K562 (cell line): ENCODE measurements at regions not wholly inside any gene's neighbourhood (a gene's known extent, or its start where the extent isn't known, plus 50 kb on each side); places are given as distances from the start of the nearest gene placed in this dataset.

Source experiments
- ATAC-seq: fragments of 200-7000 bp; cut with Tn5 transposase; 3 replicates; pipeline ENCODE4 v1.9.1; 2020; ENCODE audit warnings: moderate library complexity
- BruUV-seq: library from RNA; stranded (reverse); fragments of 400-500 nt; replicated peaks from 2 replicates; lab custom pipeline; 2021; lab: Mats Ljungman, UMichigan
- CTCF ChIA-PET: fragments of 300-600 bp; formaldehyde crosslinking; extraction: SDS; loops from one replicate; lab custom pipeline; 2021; ENCODE audit warnings: low intra/inter-chr PET ratio; lab: Yijun Ruan, JAX
- POLR2A ChIA-PET: fragments of 300-600, 350-650 bp; sonication (Branson Sonifier 250); formaldehyde crosslinking; extraction: SDS; loops from one replicate; lab custom pipeline; 2021; ENCODE audit warnings: antibody characterized with exemption, inconsistent platforms; lab: Yijun Ruan, JAX
- DNase-seq, 4 experiments: peaks; one replicate each; pipeline versions ENCODE4 v3.0.0 to v3.0.0-alpha.2; 2011 to 2018; ENCODE audit warnings: low spot score in 3 of 4, mixed read lengths in 3 of 4; ENCODE audit errors: extremely low read depth in 1 of 4
- FAIRE-seq: peaks from 2 replicates; lab custom pipeline; 2011; peaks lifted over from hg19 to GRCh38; lab: Jason Lieb, UNC
- H2AFZ ChIP-seq: 2 replicates; pipeline ENCODE4 v1.6.0; 2011; ENCODE audit warnings: low read depth, low read length, control low read depth, inconsistent platforms
- H3K27ac ChIP-seq: fragments of 200-600 bp; 3 replicates; pipeline ENCODE4 v1.8.0; 2011; ENCODE audit warnings: low read depth, mild to moderate bottlenecking, control low read depth, inconsistent platforms, low read length, moderate library complexity, mixed read lengths; ENCODE audit errors: extremely low read depth
- H3K27me3 ChIP-seq, 2 experiments: fragments of 300-600 bp in 1 of 2; 2 replicates in 1 of 2; 3 replicates in 1 of 2; pipeline versions ENCODE4 v1.6.0 to v1.8.0; 2011; ENCODE audit warnings: inconsistent platforms in 2 of 2, low read length in 2 of 2, mild to moderate bottlenecking in 1 of 2, mixed read lengths in 1 of 2, moderate library complexity in 1 of 2; ENCODE audit not compliant: control insufficient read depth in 2 of 2, insufficient read depth in 2 of 2
- H3K36me3 ChIP-seq: fragments of 300-600 bp; 3 replicates; pipeline ENCODE4 v1.8.0; 2011; ENCODE audit warnings: mild to moderate bottlenecking, low read length, inconsistent platforms; ENCODE audit not compliant: control insufficient read depth, insufficient read depth
- H3K4me1 ChIP-seq, 2 experiments: fragments of 200-600 bp in 1 of 2; replicated peaks in 1 of 2; 2 replicates in 1 of 2; 3 replicates in 1 of 2; pipeline versions ENCODE4 v1.5.1 to v1.8.0; 2011; ENCODE audit warnings: inconsistent platforms in 2 of 2, low read length in 2 of 2, mild to moderate bottlenecking in 1 of 2, mixed read lengths in 1 of 2, moderate library complexity in 1 of 2; ENCODE audit not compliant: control insufficient read depth in 2 of 2, insufficient read depth in 2 of 2
- H3K4me2 ChIP-seq: 2 replicates; pipeline ENCODE4 v1.6.1; 2011; ENCODE audit warnings: low read length, control low read depth, inconsistent platforms, mixed read lengths; ENCODE audit not compliant: insufficient read depth
- H3K4me3 ChIP-seq: fragments of 200-600 bp; sonication (generic), shearing (Covaris generic); 2 replicates; pipeline ENCODE4 v1.5.1; 2016; ENCODE audit warnings: control low read depth, inconsistent platforms
- H3K79me2 ChIP-seq: fragments of 200-600 bp; 3 replicates; pipeline ENCODE4 v1.8.0; 2011; ENCODE audit warnings: low read length, inconsistent platforms; ENCODE audit not compliant: control insufficient read depth, insufficient read depth
- H3K9ac ChIP-seq, 2 experiments: 2 replicates each; pipeline versions ENCODE4 v1.6.0 to v1.6.1; 2011; ENCODE audit warnings: low read depth in 2 of 2, low read length in 2 of 2, control low read depth in 1 of 2, inconsistent platforms in 1 of 2, mild to moderate bottlenecking in 1 of 2, mixed read lengths in 1 of 2; ENCODE audit not compliant: insufficient read depth in 1 of 2
- H3K9me1 ChIP-seq: one replicate; pipeline ENCODE4 v1.6.0; 2011; ENCODE audit warnings: inconsistent platforms, mild to moderate bottlenecking, low read length, moderate library complexity; ENCODE audit not compliant: control insufficient read depth, insufficient read depth
- H3K9me3 ChIP-seq: replicated peaks from 2 replicates; pipeline ENCODE4 v1.5.1; 2011; ENCODE audit warnings: low read depth, low read length, inconsistent platforms; ENCODE audit not compliant: control insufficient read depth, insufficient read depth
- H4K20me1 ChIP-seq: replicated peaks from 2 replicates; pipeline ENCODE4 v1.6.1; 2011; ENCODE audit warnings: low read length, inconsistent platforms, mixed read lengths; ENCODE audit not compliant: control insufficient read depth, insufficient read depth
- ATF7 ChIP-seq: fragments of 450-650 bp; IDR thresholded peaks from 2 replicates; pipeline ENCODE4 v1.7.1; 2014; ENCODE audit warnings: mild to moderate bottlenecking, moderate library complexity
- FOXA1 ChIP-seq: fragments of 450-650 bp; IDR thresholded peaks from 2 replicates; pipeline ENCODE4 v1.6.1; 2016; ENCODE audit warnings: mild to moderate bottlenecking, borderline replicate concordance
- LEF1 ChIP-seq: fragments of 450-650 bp; IDR thresholded peaks from 2 replicates; pipeline ENCODE4 v1.6.1; 2016; ENCODE audit warnings: mild to moderate bottlenecking
- POLR2A ChIP-seq: fragments of 450-650 bp; conservative IDR thresholded peaks from 2 replicates; pipeline ENCODE4 v1.6.1; 2016
- RBM14 ChIP-seq: fragments of 200-400 bp; formaldehyde crosslinking; IDR thresholded peaks from 2 replicates; pipeline ENCODE4 v1.6.1; 2018; ENCODE audit warnings: low read depth, mild to moderate bottlenecking, low read length, moderate library complexity, borderline replicate concordance; ENCODE audit not compliant: insufficient read depth
- SMC3 ChIP-seq: conservative IDR thresholded peaks from 2 replicates; pipeline ENCODE4 v1.6.1; 2011; ENCODE audit warnings: low read depth, low read length, improper control_type of control experiment; ENCODE audit not compliant: insufficient read depth
- TCF7L2 ChIP-seq: fragments of 150-350 bp; IDR thresholded peaks from 2 replicates; pipeline ENCODE4 v1.6.1; 2016; ENCODE audit warnings: low read depth, mild to moderate bottlenecking, low read length, moderate library complexity
- ZBTB7A ChIP-seq: IDR thresholded peaks from 2 replicates; pipeline ENCODE4 v1.6.1; 2011; ENCODE audit warnings: low read depth, mild to moderate bottlenecking, low read length, moderate library complexity, borderline replicate concordance; ENCODE audit not compliant: control insufficient read depth
- WGBS: fragments of 100-300 bp; shearing (Covaris generic); methylation state at CpG from one replicate; pipeline ENCODE4 v1.1.6; 2016; ENCODE audit warnings: low coverage, mixed read lengths; ENCODE audit not compliant: insufficient coverage; ENCODE audit errors: missing lambda C conversion rate; 5-methylcytosine and 5-hydroxymethylcytosine counted together
- in situ Hi-C: fragments of 300-500 bp; cut with MboI; formaldehyde crosslinking; loops from 4 replicates; pipeline ENCODE4 v1.15.0; 2018; ENCODE audit warnings: inconsistent platforms, mixed read lengths
- intact Hi-C: fragments of 100-400 bp; cut with micrococcal nuclease; formaldehyde crosslinking; loops from 2 replicates; pipeline ENCODE4 v1.14.2; 2022
- TF ChIP-seq, protein P1 (sequence below), 3 experiments: fragments of 200-800 bp in 1 of 3; sonication (Bioruptor generic) in 1 of 3; sonication (generic) in 1 of 3; formaldehyde crosslinking in 1 of 3; IDR thresholded peaks; 2 replicates each; pipeline versions ENCODE4 v1.6.1 to v1.8.0; 2016 to 2022; ENCODE audit warnings: mild to moderate bottlenecking in 2 of 3, missing compliant biosample characterization in 2 of 3, missing genetic modification characterization in 2 of 3, missing genetic modification reagents in 1 of 3

DNA sequence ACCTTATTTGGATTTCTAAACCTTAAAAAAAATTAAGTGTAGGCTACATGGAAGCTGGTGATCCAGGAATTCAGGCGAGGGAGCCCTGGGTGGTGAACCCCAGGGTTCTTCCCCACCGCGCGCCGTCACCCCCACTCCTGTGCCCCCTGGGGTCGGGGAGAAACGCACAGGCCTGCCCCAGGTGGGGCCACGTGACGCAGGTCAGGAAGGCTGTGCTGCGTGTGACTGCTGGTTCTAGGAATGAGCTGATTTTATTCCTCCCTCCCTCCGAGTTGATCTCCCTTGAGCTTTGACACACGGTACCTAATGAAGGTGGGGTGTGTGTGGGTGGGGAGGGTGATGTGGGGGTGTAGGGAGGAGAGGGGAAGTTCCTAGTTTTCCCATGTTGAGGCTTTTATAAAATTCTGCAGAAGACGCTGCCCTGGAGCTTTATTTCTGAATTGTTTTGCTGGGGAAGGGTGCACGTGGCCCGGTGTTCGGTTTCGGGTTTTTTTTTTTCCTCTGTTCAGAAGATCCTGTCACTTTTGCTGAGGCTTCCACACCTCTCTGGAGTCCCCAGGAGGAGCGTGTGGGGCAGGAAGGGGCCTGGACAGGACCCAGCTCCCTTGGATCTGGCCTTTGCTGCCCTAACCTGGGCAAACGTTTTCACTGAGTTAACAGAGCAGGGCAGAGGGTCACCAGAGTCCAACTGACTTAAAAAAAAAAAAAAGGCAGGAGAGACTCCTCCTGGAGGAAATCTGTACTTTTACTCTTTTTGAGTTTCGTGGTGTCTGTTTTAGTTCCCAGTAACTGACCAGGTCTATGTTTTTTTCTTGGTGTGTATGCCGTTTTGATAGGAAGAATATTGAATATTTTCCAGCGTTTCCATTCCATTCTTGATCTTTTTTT lies 55.8 kb upstream of the GSE1 start (continued):
- TF ChIP-seq, protein P1, sequence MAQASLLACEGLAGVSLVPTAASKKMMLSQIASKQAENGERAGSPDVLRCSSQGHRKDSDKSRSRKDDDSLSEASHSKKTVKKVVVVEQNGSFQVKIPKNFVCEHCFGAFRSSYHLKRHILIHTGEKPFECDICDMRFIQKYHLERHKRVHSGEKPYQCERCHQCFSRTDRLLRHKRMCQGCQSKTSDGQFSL (CRISPR knock-in tag; IDR thresholded peaks at IDR 0.05) = peak; percentile 87
- TF ChIP-seq, protein P1 (tag; IDR thresholded peaks at IDR 0.05) = no peak; a peak in 1 of 4 replicates
- TF ChIP-seq, all 486 proteins: peak for 82

DNA sequence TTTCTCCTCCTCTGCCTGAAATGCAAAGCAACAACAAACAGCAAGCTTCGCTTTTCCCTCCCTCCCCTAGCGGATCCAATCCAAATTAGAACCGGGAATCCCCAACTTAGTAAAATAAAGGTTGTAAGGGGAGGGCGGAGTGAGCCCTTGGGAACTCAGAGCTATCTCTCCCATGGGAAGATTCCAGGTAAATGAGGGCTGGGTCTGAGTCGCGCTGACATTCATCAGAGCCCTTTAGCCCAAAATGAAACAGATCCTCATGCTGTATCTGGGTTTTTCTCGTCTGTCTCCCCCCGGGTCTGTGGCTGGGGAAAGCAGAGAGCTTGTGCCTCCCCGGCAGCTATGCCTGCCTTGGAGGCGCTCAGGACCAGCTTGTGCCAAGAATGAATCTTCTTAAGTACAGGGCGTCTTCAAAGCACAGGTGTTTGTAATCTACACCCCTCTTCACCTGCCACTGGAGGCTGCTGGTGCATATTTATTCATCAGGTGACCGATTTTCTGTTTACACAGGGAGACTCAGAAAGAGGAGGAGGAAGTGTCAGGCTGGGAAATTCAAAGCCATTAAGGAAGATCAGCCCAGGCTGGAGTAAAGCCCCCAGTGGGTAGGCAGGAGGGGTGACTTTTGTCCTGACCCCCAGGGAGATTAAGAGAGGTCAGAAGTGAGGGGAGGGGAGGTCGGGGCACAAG lies 55.0 kb upstream of the GSE1 start:
- peaks cover 20% of the 10 kb centered on the region for H4K20me1 ChIP-seq
- DNase-seq (peak in 1 of 4 experiments; percentile 58), ATAC-seq (no peak), FAIRE-seq (no peak)
- no peak overlapping the region for H2AFZ ChIP-seq
- H3K9ac ChIP-seq = peak overlapping the region; percentile 91 to 97
- ChIA-PET POLR2A (interaction anchor here (0.6 to 2.7 kb wide), 16 partner anchors 9 to 347 kb away, joined by 3 to 28 read pairs (median 4); no protein-coding TSS in a partner anchor), CTCF (interaction anchor here (0.7 to 1.1 kb wide), 3 partner anchors 8 to 121 kb away, joined by 3 to 5 read pairs (median 3); no protein-coding TSS in a partner anchor)
- peaks cover 39% of the 10 kb centered on the region for H3K36me3 ChIP-seq
- peak overlapping the region; percentile 94 for H3K4me2 ChIP-seq
- H3K4me1 ChIP-seq = peaks cover 41 to 55% of the 10 kb centered on the region in 2 experiments
- no peaks in the 10 kb centered on the region for H3K9me3 ChIP-seq
- H3K4me3 ChIP-seq = peak overlapping the region; percentile 92
- intact Hi-C loops = no loop called here
- in situ Hi-C loops = no loop called here
- H3K27me3 ChIP-seq = no peaks in the 10 kb centered on the region
- H3K27ac ChIP-seq = peak overlapping the region; percentile 97
- peaks cover 97% of the 10 kb centered on the region for H3K79me2 ChIP-seq
- WGBS = 1% methylated on average over 13 of the region's 13 CpGs
- BruUV-seq = TSS peak; percentile 31
- no peaks in the 10 kb centered on the region for H3K9me1 ChIP-seq
- TF ChIP-seq RBM14 (no peak), TCF7L2 (no peak), ZBTB7A (peak; percentile 64; the same call in 1 of the 2 replicates), LEF1 (0 out of 2 replicates have a peak, but pooled peaks have one; percentile 10), SMC3 (no peak), FOXA1 (no peak), ATF7 (no peak; the same call in 1 of the 2 replicates), POLR2A (no peak)
